Femur (tissue), 1 donor: ENCODE measurements at regions not wholly inside any gene's neighbourhood (a gene's known extent, or its start where the extent isn't known, plus 50 kb on each side); places are given as distances from the start of the nearest gene placed in this dataset.

Source experiments
- DNase-seq: peaks from one replicate; pipeline ENCODE4 v3.0.0-alpha.2; 2017

DNA sequence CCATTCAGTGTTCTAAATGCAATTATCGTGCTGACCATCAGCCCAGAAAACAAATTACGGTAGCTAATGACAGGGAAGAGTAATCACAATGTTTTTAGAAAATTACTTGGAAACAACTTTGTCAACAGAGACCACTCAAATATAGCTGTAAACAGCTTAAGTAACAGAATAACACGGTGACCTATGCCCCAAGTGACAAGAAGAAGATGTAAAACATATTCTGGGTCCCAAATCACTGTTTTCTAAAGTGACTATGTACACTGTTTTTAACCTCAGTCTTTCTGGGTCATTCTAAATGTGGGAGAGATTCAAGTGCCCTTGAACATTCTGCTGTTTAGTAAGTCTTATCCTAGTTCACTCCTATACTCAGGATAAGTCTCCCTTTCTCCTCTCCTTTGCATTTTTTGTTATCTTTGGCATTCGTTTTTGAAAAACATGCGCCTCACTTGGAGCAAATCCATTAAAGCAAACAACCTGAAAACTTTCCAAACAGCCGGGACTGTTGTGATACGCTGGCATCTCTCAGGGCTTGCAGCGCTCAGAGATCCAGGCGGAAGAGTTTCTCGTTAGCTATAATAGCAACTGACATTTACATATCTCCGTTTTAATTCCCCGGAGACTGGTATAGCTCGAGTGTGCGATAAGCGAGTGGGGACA is 114.5 kb upstream of the SOX4 start:
- no peak for DNase-seq

DNA sequence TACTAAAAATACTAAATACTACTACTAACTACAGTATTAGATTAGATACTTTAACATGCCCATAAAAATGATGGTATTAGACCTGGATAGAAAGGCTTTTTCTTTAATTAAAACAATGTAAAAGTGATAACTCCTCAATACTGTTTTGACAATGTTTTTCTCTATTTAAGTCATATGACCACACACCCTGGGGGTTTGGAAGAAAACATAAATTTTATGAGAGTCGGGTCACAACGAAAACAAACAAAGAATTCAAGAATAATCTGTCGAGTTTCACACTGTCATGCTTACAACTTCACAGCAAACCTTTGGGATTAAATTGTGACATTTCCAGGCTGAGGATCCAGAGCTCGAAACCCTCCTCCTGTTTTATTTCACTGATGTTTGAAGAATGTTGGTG is 107.4 kb upstream of the SOX4 start:
- DNase-seq = no peak

DNA sequence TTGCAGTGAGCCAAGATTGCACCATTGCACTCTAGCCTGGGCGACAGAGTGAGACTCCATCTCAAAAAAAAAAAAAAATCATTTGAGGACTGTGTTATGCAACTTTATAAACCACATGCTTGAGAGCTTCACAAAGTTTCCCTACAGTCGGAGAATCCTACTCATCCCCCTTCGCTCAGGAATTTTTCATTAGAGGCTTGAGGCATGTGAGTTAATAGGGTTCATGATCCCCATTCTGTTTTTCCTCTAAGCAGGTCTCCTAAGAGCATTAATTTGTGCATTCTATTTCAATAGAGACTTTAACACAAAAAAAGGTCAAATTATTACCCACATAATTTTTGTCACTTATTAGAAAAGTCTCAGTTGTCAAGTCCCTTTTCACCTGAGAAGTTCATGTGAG is 103.7 kb upstream of the SOX4 start:
- DNase-seq = no peak

GRCh38 chr6:21491955-21492354 is 101.6 kb upstream of the SOX4 start:
- DNase-seq = no peak

- DNase-seq = no peak
Observed at GRCh38 chr6:21494505-21494904, 99.0 kb upstream of the SOX4 start.

DNA sequence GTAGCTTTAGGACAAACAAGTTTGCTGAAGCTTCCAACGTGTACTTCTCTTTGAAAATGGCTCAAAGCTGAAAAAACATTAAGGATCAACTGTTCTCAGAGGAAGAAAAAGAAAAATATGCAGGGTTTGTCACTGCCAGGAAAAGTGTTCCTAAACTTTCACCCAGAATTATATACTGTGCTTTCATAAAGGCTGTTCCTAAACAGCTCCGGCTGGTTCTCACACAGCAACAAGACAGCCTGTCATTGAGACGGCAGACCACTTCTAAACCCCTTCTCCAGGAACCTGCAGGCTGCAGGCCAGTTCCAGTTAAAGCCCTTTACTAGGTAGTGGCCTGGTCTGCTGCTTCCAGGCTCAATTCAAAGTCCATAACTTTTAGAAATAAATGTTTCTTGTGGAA is 97.4 kb upstream of the SOX4 start:
- peak; percentile 30 for DNase-seq

DNA sequence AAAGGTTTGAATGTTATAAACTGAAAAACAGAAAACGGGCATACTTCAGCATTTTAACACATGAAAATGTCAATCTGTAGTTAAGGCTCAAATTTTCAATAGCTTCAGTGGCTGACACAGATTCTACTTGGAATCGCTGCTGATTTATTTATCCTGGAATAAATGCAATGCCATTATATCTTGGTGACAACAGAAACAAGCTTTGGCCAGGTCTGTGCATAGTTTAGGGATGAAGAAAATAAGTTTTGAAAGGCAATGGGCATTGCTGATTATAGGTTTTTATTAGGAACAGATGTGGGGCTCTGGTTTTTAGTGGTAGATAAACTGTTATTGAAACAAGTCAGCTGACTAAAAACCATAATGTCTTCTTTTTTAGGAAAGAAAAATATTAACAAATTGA is 96.8 kb upstream of the SOX4 start:
- DNase-seq = no peak

- no peak for DNase-seq
Observed at GRCh38 chr6:21500314-21501020, 93.1 kb upstream of the SOX4 start.

DNA sequence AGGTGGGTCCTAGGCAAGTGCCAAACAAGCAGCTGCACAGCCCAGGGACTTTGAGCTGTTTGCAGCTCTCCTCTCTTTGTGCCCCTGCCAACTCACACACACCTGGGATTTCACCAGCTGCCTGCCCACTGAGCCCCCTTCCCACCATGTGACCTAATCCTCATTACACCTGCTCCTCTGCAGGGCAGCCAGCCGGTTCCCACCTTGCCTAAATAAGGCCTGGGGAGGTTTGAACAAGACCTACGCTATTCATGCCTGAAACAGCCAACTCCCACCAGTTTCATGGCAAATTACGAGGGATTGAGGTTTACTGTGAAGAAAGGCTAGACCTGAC is 92.6 kb upstream of the SOX4 start:
- no peak for DNase-seq

GRCh38 chr6:21501815-21502214 is 91.7 kb upstream of the SOX4 start:
- DNase-seq = no peak

DNA sequence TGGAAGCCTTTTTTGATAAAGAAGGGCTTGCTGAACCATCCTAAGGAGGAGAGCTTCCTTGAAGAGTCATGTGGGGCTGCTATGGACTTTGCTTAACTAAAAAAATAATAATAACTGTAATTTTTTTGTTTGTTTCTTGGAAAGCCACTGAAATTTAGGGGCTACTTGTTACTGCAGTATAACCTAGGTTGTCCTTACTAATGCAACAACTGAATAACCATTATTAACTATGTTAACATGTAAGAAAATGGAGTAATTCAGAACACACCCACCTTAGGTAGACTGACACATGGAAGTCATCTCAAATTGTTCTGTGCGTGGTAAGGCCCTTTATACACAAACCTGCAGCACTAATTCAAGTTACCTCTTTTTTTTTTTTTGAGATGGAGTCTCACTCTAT is 90.9 kb upstream of the SOX4 start:
- no peak for DNase-seq

GRCh38 chr6:21504790-21505189 is 88.8 kb upstream of the SOX4 start:
- DNase-seq = no peak

DNA sequence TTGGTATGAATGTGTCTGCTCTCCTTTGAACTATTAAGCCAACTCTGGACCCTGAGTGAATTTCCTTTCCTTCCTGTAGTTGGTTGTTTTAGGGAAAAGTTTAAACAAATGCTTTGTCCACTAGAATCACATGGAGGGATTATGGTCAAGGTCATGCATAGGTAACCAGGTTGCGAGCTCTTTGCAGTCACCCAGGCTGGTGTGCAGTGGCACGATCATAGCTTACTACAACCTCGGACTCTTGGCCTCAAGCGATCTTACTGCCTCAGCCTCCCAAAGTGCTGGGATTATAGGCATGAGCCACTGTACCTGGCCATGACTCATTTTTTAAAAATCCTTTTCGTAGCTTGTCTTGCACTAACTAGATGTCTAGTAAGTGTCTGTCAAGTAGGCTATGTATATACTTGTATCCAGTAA is 88.0 kb upstream of the SOX4 start:
- no peak for DNase-seq

- DNase-seq = no peak
Observed at GRCh38 chr6:21506126-21506525, 87.4 kb upstream of the SOX4 start.

DNA sequence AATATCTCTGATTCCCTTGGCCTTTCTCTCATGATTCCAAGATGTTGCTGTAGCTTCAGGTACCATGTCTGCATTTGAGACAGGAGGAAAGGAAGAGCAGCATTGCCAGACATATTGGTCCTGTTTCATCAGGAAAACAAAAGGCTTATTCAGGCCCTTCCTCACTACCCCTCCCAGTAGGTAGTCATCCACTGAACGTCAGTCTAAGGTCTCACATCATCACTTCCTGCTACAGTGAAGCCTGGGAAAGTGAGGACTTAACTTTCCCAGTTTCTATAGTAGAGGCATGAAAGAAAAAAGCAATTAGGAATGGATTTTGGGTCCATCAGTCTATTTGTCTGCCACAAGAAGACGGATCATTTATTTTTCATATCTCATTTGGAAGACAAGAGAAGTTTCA is 85.7 kb upstream of the SOX4 start:
- DNase-seq = no peak

DNA sequence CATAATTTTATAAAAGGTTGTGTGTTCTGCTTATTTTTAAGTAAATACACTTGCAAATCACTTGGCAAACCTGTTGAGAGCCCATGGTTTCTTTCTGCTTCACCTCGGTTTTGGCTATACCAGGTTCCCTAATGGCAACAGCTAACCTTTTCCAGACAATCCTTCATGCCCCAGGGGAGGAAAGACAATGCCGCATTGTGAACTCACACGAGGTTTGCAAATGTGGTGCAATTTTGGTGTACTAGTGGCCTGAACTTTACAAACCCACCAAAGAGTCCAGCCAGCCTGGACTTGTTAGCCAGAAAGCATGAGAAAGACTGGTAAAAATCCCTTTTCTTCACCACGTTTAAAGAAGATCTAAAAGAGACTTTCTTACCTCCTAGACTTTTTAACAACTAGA is 84.8 kb upstream of the SOX4 start:
- DNase-seq = no peak

DNA sequence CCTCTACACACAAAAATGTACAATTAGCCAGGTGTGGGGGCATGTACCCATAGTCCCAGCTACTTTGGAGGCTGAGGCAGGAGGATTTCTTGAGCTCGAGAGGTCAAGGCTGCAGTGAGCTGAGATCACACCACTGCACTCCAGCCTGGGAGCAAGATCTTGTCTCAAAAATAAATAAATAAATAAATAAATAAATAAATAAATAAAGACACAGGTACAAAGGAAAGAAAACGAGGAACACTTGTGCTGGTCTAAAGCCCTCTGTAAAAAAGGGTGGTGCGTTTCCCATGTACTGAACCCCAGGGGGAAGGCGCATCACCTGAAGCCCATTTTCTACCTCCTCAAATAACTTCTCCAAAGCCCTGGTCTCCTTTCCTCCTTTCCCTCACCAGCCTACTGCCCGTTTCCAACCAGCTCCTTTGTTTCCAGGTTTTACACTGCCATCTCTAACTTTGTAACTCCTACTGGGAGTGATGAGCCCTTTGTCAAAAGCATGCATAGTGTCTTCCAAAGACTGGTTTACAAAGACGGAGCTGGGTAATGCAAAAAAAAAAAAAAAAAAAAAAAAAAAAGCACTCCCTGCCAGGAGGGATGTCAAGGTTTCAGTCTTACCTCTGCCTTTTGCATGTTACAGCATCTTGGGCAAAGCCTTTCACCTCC is 81.5 kb upstream of the SOX4 start:
- no peak for DNase-seq

GRCh38 chr6:21514288-21514687 is 79.3 kb upstream of the SOX4 start:
- no peak for DNase-seq

GRCh38 chr6:21518317-21518716 is 75.2 kb upstream of the SOX4 start:
- no peak for DNase-seq

DNA sequence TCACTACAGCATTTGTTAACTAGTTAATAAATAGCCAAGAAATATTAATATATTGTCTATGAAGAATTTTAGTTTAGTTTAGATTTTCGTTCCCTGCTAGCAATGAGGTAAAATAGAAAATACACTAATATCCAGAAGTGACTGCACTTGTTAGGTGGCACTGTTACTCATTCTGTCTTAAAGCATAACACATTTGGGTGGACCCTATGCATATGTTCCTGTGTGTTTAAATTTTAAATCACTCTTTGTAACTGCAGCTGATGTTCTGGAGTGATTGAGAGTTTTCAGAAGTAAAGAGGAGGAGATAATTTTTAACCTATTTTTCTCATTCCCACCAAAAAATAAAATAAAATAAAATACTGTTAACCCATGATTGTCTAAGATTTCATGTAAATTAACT is 73.9 kb upstream of the SOX4 start:
- no peak for DNase-seq

DNA sequence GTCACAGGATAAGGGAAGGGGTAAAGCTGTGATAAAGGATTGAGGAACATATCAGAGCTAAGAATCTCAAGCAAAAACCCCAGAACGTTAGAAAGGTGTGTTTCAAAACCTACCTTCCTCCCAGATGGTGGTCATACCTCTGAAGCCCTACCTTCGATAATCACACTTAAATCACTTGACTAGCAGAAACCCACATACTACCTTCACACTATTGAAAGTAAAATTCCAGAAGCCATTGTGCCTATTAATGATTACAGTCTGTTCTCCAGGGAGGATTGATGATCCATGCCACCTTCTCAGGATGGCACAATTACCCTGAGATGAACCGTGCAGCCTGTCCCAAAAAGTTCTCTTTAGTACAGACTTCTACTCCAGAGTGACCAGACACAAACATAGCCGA is 72.3 kb upstream of the SOX4 start:
- DNase-seq = no peak

GRCh38 chr6:21522143-21522747 is 71.3 kb upstream of the SOX4 start:
- DNase-seq = no peak

- DNase-seq = no peak
Observed at GRCh38 chr6:21522797-21523456, 70.6 kb upstream of the SOX4 start.

DNA sequence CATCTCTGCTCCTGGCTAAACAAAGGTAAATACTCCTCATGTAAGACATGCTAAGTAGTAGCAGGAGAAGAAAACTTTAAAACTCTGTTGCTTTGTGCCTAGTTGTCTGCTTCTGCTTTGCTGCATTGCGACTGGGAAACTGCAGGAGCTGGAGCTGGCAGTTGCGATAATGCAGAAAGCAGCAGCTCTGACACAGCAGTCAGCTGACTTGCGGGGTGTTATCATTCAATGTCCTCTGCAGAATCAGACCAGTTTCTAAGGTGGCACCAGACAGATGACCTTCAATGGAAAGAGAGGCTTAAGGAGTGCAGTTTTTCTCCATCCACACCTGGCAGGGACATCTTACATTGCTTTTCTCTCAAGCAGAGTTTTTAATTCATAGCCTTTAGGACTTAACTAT is 69.9 kb upstream of the SOX4 start:
- no peak for DNase-seq
